Uterus (tissue), 2 donors: ENCODE measurements at regions not wholly inside any gene's neighbourhood (a gene's known extent, or its start where the extent isn't known, plus 50 kb on each side); places are given as distances from the start of the nearest gene placed in this dataset.

Experiments
- CTCF ChIP-seq, 4 experiments: fragments of 200-600 bp in 2 of 4; fragments of 450-650 bp in 2 of 4; sonication (generic) in 2 of 4; IDR thresholded peaks; one replicate each; pipeline ENCODE4 v1.5.1; 2016 to 2019; ENCODE audit warnings: antibody characterized with exemption in 4 of 4, mild to moderate bottlenecking in 2 of 4, moderate library complexity in 1 of 4
- POLR2A ChIP-seq, 2 donors: fragments of 450-650 bp; IDR thresholded peaks; one replicate each; pipeline ENCODE4 v1.6.1; 2016; ENCODE audit warnings: antibody characterized with exemption in 2 of 2, mild to moderate bottlenecking in 1 of 2, moderate library complexity in 1 of 2

GRCh38 chr2:198347349-198347748 lies 543.0 kb downstream of the PLCL1 start:
- TF ChIP-seq POLR2A (IDR thresholded peaks at IDR 0.05) (no peak), CTCF (IDR thresholded peaks at IDR 0.05) (no peak)
